Activated B cell treated with CpG ODN at 0.5 μM for 24 hours (primary cell): ENCODE measurements at regions not wholly inside any gene's neighbourhood (a gene's known extent, or its start where the extent isn't known, plus 50 kb on each side); places are given as distances from the start of the nearest gene placed in this dataset.

Experiments used
- ATAC-seq: fragments of 200-7000 bp; cut with Tn5 transposase; one replicate; pipeline ENCODE4 v1.10.0; 2021; ENCODE audit warnings: low read depth, mild to moderate bottlenecking, moderate library complexity
- CTCF ChIA-PET: fragments of 350-600 bp; sonication (Branson Sonifier 250); formaldehyde crosslinking; loops from one replicate; lab custom pipeline; 2021; ENCODE audit warnings: antibody characterized with exemption; lab: Charles Lee
- POLR2A ChIA-PET: fragments of 350-600 bp; sonication (Branson Sonifier 250); formaldehyde crosslinking; loops from one replicate; lab custom pipeline; 2021; ENCODE audit warnings: antibody characterized with exemption; lab: Charles Lee
- DNase-seq: peaks from one replicate; pipeline ENCODE4 v3.0.0; 2022
- H3K27ac Mint-ChIP-seq: one replicate; pipeline ENCODE4 v1.8.0; 2020; ENCODE audit warnings: mixed read lengths
- H3K27me3 Mint-ChIP-seq: one replicate; pipeline ENCODE4 v1.8.0; 2021; ENCODE audit warnings: mixed read lengths
- H3K36me3 Mint-ChIP-seq: one replicate; pipeline ENCODE4 v1.8.0; 2021; ENCODE audit warnings: low read depth, mixed read lengths
- H3K4me1 Mint-ChIP-seq: one replicate; pipeline ENCODE4 v1.8.0; 2021; ENCODE audit warnings: mixed read lengths
- H3K4me3 Mint-ChIP-seq: one replicate; pipeline ENCODE4 v1.8.0; 2020; ENCODE audit warnings: mild to moderate bottlenecking, mixed read lengths
- H3K9me3 Mint-ChIP-seq: one replicate; pipeline ENCODE4 v1.8.0; 2020; ENCODE audit warnings: mixed read lengths
- intact Hi-C: fragments of 100-400 bp; cut with micrococcal nuclease; formaldehyde crosslinking; loops from one replicate; pipeline ENCODE4 v1.15.1; 2024
- TF ChIP-seq, protein P1 (sequence below): fragments of 200-600 bp; IDR thresholded peaks from one replicate; pipeline ENCODE4 v1.8.0; 2022; ENCODE audit warnings: antibody characterized with exemption, mild to moderate bottlenecking

DNA sequence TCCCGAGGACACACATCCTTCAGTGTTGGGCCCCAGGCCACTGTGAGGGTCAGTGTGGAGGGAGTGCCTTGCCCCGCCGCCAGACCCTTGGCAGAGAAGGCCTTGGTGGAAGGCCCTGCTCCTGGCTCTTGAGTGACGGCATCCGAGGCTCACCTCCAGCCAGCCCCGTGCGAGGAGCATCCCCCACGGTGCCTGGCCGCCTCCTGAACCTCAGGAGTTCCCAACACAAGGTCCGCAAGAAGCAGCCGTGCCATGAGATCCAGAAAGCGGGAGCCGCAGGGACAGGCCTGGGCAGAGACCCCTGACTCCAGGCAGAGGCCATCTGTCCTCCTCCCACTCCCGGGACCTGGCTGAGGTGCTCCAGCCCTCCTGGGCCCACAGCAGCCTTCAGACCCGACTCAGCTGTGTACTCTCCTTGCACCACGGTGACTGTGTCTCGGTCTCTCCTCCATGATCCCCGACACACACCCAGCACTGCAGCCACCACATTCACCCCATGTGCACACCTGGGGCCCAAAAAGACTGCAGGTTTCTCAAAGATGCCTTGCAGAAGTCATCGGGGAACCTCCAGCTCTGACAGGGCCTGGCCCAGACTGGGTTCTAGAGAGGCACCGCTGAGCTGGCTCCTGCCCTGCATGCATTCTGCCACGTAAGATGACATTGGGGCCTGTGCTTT lies 870.2 kb downstream of the BRD1 start:
- Mint-ChIP-seq H3K4me3 (no peak overlapping the region), H3K4me1 (no peaks in the 10 kb centered on the region), H3K9me3 (no peaks in the 10 kb centered on the region), H3K27ac (no peak overlapping the region), H3K36me3 (no peaks in the 10 kb centered on the region), H3K27me3 (peaks cover 5% of the 10 kb centered on the region)
- ChIA-PET POLR2A (no interaction called here), CTCF (no interaction called here)
- intact Hi-C loops, result no loop called here
- no peak for DNase-seq
- ATAC-seq, result no peak
- TF ChIP-seq, protein P1, sequence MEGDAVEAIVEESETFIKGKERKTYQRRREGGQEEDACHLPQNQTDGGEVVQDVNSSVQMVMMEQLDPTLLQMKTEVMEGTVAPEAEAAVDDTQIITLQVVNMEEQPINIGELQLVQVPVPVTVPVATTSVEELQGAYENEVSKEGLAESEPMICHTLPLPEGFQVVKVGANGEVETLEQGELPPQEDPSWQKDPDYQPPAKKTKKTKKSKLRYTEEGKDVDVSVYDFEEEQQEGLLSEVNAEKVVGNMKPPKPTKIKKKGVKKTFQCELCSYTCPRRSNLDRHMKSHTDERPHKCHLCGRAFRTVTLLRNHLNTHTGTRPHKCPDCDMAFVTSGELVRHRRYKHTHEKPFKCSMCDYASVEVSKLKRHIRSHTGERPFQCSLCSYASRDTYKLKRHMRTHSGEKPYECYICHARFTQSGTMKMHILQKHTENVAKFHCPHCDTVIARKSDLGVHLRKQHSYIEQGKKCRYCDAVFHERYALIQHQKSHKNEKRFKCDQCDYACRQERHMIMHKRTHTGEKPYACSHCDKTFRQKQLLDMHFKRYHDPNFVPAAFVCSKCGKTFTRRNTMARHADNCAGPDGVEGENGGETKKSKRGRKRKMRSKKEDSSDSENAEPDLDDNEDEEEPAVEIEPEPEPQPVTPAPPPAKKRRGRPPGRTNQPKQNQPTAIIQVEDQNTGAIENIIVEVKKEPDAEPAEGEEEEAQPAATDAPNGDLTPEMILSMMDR, result no peak

DNA sequence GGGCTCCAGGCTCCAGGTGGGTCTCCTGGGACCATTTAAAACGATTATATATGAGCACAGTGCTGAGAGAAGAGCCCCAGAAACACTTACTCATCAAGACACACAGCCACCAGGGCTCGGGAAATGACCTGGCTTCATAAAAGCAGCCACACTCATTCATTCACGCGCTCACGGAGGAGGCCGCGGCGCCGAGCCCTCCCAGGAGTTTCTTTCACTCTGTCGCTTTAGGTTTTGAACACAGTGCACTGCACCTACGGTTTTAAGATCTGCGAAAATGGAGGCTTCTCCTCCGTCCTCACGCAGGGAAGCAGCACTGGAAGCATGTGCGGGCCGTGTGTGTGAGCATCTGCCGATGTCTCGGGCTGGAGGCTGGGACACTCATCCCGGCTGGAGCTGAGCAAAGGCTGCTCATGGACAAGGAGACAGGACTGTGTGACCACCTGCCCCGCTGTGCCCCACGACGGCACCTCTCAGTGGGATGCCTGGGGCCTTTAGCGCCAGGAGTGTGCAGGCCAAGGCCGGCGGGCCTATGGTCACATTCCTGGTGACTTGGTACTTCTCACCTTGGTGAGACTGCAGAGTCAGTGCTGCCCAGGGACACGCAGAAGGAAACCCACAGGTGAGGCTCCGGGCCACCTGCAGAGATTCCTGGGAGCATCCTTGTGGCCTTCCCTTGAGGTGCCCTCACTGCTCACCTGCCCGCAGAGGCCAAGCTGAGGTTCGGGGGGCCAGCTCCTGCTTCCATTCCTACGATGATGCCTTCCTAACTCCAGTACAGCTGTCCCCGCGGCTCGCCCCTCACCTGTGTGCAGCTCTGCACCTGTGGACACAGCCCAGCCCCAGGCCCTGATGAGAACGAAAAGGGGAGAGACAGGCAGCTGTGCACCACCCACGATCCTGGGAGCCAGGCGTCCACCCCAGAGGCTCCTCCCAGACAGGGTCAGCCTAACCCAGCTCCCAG lies 872.0 kb downstream of the BRD1 start:
- Mint-ChIP-seq H3K27ac (no peak overlapping the region), H3K4me3 (no peak overlapping the region), H3K27me3 (peaks cover 5% of the 10 kb centered on the region), H3K36me3 (no peaks in the 10 kb centered on the region), H3K4me1 (no peaks in the 10 kb centered on the region), H3K9me3 (no peaks in the 10 kb centered on the region)
- ChIA-PET POLR2A (no interaction called here), CTCF (no interaction called here)
- ATAC-seq (no peak), DNase-seq (no peak)
- TF ChIP-seq, protein P1, result no peak
- intact Hi-C loops, result no loop called here

DNA sequence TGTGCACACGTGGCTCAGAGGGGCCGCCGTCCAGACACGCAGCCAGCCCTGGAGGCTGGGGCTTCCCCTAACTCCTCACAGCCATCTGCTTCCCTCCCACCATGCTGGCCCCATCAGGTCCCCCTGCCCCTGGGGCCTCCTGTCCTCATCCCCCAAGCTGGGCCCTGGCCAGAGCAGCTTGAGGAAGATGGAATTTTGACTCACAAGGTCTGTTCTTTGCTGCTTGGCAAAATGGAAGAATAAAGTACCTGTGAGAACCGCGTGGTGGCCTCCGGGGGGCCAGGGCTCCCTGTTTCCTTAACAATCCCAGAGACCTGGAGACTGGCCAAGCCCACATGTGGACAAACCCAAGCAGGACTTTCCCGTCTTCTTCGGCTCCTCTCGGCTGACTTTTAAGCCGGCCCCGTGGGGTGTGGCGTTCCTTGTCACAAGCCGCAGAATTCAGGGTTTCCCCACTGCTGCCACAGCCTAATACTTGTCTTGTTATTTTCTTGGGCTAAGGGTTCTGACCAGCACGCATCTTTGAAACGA lies 872.8 kb downstream of the BRD1 start:
- no peaks in the 10 kb centered on the region for H3K36me3 Mint-ChIP-seq
- ATAC-seq, result no peak
- TF ChIP-seq, protein P1, result no peak
- POLR2A ChIA-PET, result no interaction called here
- no peaks in the 10 kb centered on the region for H3K9me3 Mint-ChIP-seq
- H3K4me1 Mint-ChIP-seq, result no peaks in the 10 kb centered on the region
- intact Hi-C loops, result no loop called here
- no peak overlapping the region for H3K27ac Mint-ChIP-seq
- CTCF ChIA-PET, result no interaction called here
- H3K27me3 Mint-ChIP-seq, result peaks cover 4% of the 10 kb centered on the region
- no peak overlapping the region for H3K4me3 Mint-ChIP-seq
- DNase-seq, result no peak

DNA sequence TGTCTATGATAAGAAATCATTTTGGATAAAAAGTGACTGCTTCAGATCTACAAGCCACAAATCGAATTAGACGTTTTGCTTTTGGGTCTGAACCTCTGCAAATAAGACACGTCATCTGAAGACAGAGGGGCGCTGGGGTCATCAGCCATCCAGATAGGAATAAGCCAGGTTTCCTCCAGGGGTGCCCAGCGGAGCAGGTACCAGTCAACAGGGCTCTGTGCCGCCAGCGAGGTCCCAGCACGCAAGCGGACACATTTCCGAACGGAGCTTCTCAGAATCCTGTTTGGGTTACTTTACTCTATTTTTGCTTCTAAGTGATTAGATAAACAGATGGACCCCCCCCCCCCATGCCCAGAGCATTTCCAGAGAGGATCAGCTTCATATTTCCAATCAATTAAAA lies 873.8 kb downstream of the BRD1 start:
- H3K4me1 Mint-ChIP-seq, result no peaks in the 10 kb centered on the region
- peaks cover 9% of the 10 kb centered on the region for H3K27me3 Mint-ChIP-seq
- no peak overlapping the region for H3K4me3 Mint-ChIP-seq
- no peak for ATAC-seq
- no peak overlapping the region for H3K27ac Mint-ChIP-seq
- no peaks in the 10 kb centered on the region for H3K36me3 Mint-ChIP-seq
- CTCF ChIA-PET, result no interaction called here
- POLR2A ChIA-PET, result no interaction called here
- H3K9me3 Mint-ChIP-seq, result no peaks in the 10 kb centered on the region
- intact Hi-C loops, result no loop called here
- TF ChIP-seq, protein P1, result no peak
- no peak for DNase-seq

DNA sequence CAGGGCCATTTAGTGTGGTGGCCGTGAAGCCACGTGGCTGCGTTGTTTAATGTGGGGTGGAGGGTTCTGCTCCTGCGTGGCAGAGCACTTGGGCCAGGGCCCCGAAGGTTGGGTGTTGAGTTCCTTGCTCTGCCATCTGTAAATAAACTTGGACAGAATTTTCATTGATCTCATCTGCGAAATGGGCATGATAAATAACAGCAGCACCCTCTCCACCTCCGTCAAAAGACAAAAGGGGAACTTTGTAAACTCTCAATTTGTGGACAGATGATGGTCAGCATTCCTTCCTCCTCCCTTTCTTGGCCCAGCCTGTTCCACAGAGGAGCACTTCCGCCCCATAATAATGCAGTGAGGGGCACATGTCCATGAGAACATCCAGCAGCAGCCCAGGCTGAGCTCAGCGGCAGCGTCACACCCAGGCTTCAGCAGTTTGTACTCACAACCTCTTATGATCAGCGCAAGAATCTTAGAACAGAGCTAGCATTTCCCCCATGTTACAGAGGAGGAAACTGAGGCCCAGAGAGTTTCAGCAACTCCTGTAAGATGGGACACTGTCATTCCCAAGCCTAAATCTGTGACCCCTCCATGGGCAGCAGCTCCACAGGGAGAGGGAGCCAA lies 874.5 kb downstream of the BRD1 start:
- H3K27ac Mint-ChIP-seq, result no peak overlapping the region
- no peaks in the 10 kb centered on the region for H3K36me3 Mint-ChIP-seq
- H3K4me3 Mint-ChIP-seq, result no peak overlapping the region
- ATAC-seq (no peak), DNase-seq (no peak)
- H3K9me3 Mint-ChIP-seq, result no peaks in the 10 kb centered on the region
- ChIA-PET POLR2A (no interaction called here), CTCF (no interaction called here)
- TF ChIP-seq, protein P1, result no peak
- H3K4me1 Mint-ChIP-seq, result no peaks in the 10 kb centered on the region
- H3K27me3 Mint-ChIP-seq, result peaks cover 9% of the 10 kb centered on the region
- intact Hi-C loops, result no loop called here
